ENCODE measurements at regions not wholly inside any gene's neighbourhood (a gene's known extent, or its start where the extent isn't known, plus 50 kb on each side); places are given as distances from the start of the nearest gene placed in this dataset.

- no peak for DNase-seq (ENCODE audit: low spot score)
These were observed 459.2 kb downstream of the BCOR start for GRCh38 chrX:39638526-39638925.

- DNase-seq (ENCODE audit: low spot score) = no peak
These were observed 457.9 kb downstream of the BCOR start for GRCh38 chrX:39639871-39640270.

DNA sequence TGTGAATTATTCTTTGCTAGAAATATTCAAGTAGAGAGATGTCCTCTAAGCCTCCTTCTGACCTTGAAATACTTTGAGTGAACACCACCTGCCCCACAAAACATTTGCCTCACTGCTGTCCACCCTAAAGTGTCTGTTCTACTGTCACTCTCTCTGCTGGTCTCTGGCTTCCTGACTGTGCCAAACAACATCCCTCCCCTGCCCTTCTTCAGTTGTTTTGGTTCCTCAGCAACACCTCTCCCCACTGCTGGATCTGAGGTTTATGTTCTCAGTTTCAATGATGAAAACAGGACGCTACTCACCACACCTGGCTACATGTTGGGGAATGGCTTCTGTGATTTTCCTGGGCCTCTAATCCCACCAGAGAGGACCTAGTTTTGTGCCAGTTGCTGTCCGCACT, 456.9 kb downstream of the BCOR start:
- DNase-seq (ENCODE audit: low spot score) = no peak

DNA sequence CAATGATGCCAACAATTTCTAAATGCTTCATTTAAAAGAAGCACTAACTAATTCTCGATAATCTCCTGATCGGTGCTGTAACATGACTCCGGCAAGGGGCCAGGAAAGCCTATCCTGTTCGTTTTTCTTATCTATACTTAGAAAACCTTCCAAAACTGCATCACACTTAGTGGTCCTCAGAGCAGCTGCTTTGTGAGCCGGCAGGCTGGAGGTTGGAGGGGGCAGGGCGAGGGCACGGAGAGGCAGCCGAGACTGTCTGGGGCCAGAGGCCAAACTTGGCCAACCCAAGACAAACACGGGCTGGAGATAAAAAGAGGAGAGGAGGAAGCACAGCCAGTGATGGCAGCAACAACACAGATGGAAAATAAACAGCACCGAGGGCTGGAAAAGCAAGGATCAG, 455.7 kb downstream of the BCOR start:
- DNase-seq (ENCODE audit: low spot score) = no peak

GRCh38 chrX:39643550-39643949, 454.2 kb downstream of the BCOR start:
- no peak for DNase-seq (ENCODE audit: low spot score)

DNA sequence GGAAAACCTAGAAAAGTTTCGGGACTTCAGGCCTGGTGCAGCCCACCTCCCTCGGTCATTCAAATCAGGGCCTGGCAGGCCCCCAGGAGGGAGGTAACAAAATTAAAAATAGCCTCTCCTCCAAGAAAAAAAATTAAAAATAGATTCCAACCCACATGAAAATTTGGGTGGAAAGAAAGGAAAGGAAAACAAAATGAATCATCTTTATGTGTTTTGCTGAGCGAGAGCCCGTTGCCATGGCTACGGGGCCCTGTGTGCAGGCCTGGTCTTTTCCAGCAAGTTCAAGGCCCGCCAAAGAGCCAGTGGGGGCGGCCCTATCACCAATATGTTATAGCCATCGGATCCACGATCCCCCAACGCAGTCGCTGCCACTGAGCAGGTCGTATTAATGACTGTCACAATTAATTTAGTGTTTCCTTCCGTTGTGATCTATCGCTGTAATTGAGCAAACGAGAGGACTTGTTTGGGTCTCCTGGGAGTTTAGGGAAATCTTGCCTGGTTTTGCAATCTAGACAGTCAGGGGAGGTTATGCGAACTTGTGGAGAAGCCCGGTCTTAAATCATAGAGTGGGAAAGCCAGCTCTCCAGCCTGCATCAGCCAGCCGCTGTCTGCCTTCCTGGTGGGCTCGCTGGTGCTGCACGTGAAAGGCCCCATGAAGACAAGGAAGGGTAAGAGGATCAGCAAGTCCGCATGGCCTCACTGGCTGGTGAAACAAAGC, 452.4 kb downstream of the BCOR start:
- no peak for DNase-seq (ENCODE audit: low spot score)

- no peak for DNase-seq (ENCODE audit: low spot score)
These were observed 449.1 kb downstream of the BCOR start for GRCh38 chrX:39648548-39649254.

GRCh38 chrX:39650768-39651347, 446.9 kb downstream of the BCOR start:
- DNase-seq (ENCODE audit: low spot score) = no peak

- no peak for DNase-seq (ENCODE audit: low spot score)
These were observed 445.4 kb downstream of the BCOR start for GRCh38 chrX:39652336-39652735.

DNA sequence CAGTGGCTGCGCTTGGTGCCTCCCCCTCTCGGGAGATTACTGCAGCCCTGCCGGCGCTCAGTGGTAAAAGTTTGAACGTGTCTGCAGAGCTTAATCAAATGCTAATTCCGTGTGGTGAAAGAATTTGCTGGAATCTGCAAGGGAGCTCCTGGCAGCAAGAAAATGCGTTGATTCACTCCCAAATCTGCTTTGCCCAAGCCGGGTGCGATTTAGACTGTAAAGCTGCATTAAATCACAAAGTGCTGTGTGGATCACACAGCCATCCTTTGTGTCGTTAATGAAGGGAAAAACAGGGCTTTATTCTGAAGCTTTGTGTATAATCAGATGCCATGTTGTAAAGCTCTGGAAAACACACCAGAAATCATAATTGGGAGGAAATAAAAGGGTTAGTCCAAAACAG, 444.1 kb downstream of the BCOR start:
- no peak for DNase-seq (ENCODE audit: low spot score)

DNA sequence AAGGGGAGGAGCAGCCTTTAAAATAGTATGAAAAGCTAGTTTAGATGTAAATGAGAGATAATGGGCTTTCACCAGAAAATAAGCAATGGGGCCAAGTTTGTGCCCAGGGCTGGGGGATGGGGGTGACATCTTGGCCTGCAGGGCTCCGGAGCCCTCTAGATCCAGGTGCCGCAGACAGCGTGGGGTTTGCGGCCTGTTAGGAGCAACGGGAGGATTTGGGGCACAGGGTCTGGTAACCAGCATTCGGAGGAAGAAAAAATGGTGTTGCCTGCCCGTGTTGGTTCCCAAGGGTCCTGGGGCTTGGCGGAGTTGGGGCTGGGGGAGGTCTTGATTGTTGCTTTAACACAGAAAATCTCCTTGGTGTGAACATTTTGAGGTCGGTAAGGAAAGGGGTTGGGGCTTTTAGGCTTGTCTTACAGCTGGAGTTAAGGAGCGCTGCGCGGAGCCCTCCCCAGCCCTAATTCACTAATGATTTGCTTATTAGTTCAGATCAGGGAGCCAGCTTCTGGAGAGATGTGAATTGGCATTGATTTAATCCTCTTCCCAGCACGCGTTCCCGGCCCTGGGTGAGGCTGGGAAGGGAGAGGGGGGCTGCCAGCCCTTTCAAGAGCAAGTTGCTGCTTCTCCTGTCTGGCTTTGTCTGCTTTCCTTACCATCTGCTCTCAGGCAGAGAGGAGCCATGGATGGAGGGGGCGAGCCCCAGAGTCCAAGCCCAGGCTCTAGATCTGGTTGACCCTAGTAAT, 443.4 kb downstream of the BCOR start:
- DNase-seq (ENCODE audit: low spot score) = no peak

DNA sequence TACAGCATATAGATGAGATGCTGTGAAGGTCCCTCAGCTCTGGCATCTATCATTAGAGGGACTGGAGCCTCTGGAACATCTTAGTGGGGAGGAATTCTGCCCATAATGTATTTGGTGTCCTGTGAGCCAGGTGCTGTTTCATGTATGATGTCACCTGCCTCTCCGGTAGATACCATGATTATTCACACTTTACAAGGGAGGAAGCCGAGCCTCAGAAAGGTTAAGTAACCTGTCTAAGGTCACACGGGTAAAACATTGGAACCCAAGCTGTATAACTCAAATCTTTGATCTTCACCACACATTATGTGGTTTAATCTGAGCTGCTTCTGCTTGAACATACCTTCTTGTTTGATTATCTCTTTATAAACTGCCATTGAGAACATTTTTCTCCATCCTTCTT, 442.8 kb downstream of the BCOR start:
- no peak for DNase-seq (ENCODE audit: low spot score)

DNA sequence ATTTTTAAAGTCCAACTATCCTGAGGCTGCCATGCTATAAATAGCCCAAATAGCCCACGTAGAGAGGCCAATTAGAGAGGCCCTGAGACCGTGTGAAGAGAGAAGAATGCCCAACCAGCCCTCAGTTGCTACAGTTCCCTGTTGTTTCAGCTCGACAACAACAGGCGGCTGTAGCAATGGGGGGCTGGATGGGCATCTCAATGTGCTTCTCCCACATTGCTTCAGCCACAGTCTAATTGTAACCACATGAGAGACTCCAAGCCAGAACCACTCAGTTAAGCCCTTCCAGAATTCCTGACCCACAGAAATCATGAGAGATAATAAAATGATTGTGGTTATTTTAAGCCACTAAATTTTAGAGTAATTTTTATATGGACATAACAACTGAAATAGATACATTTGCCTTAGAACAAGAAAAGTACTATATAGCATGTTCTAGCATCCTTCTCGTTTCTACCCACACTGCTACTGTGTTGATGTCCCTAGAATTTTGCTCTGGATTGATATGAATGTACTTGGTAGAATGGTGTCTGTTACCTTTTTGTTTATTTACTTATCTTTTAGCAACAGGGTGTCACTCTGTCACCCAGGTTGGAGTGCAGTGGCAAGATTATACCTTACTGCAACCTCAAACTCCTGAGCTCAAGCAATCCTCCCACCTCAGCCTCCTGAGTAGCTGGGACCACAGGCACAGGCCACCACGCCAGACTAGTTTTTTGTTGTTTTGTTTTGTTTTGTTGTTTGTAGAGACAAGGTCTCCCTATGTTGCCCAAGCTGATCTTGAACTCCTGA, 436.4 kb downstream of the BCOR start:
- DNase-seq (ENCODE audit: low spot score) = no peak

DNA sequence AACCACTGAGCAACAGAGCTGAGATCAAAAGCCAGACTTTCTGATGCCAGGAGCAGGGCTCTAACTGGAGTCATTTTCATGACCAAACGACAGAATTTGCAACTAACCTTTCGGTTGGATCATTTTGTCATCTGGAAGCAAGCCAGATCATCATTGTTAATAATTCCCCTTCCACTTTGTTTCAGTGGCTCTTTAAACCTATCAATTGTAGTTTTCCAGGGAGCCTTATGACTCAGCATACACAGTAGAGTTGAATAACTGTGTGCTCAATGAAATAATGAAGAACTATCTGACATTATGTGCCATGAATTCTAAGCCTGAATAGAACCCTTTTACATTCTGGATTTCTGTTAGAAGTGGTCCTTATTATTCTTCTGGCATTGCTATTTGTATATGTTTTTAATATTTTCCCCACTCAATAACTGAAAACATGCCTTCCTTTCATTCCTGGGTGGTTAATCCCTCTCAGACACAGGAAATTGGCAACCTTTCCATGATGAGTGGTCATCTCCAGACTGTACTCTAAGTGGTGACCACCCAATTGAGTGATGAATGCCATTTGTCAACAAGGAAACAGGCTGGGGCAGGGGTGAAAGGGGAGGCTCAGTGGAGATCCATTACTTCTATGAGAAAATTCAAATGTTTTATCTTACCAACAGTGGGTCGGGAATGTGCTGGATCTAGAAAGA, 431.8 kb downstream of the BCOR start:
- no peak for DNase-seq (ENCODE audit: low spot score)

DNA sequence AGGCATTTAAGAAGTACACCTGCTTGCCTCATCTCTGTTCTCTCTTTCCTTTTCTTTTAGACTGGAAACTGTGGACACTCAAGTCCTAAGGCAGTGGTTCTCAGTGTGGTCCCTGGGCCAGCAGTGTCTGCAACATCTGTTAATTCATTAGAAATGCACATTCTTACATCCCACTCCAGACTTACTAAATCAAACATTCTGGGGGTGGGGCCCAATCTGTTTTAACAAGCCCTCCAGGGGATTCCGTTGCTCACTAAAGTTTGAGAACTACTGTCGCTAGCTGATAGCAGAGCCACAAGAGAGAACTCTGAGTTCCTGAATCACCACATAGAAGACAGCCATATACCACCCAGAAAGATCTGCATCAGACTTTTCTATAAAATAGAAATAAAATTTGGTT, 430.6 kb downstream of the BCOR start:
- no peak for DNase-seq (ENCODE audit: low spot score)

GRCh38 chrX:39667736-39668482, 429.8 kb downstream of the BCOR start:
- no peak for DNase-seq (ENCODE audit: low spot score)

DNA sequence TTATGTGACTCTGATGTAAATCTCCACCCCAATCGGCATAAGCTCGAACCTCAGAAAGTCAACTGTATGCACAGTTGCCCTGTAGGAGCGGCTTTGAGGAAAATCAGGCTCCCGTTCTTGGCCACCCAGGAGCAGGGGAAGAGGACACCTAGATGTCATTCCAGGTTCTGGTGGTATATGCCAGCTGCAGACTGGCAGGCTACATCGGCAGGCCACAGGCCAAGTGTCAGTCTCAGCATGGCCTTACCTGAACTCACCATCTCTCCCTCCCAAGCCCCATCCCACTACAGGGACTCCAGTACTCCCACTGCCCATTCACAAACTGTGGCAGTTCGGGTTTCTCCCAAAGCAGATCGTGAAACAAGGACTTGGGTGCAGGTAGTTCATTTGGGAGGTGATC, 428.1 kb downstream of the BCOR start:
- no peak for DNase-seq (ENCODE audit: low spot score)

GRCh38 chrX:39670281-39670680, 427.5 kb downstream of the BCOR start:
- no peak for DNase-seq (ENCODE audit: low spot score)

- no peak for DNase-seq (ENCODE audit: low spot score)
These were observed 425.4 kb downstream of the BCOR start for GRCh38 chrX:39672405-39672804.

DNA sequence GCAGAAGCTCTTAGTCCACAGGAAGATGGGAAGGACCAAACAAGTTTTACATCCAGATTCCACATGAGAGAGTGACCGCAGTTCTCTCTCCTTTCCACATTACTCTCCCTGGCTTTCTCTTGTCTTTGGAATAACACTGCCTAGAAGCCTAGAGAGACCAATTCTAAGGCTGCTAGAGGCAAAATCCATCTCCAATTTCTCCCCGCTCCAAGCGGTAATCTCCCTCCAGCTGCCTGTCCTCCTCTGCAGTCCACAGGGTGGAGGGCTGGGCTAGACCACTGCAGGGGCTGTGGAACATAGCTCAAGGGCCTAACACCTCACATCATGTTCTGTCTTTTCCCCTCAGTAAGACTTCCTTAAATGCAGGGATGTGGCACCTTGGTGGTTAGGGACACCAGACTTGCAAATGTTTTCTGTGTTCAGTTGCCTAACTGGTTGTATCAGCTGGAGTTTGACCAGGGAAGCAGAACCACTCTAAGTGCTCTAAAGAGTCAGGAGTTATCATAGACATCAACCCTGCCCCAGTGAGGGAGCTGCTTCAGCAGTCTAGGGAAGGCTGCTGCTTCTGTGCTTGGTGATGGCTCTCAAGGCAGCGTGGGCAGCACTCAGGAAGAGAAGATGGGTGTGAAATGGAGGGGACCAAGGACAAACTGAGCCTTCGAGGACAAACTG, 423.1 kb downstream of the BCOR start:
- no peak for DNase-seq (ENCODE audit: low spot score)
